Stimulated activated CD4-positive, alpha-beta T cell treated with anti-CD3 and anti-CD28 coated beads, TNF-alpha, amount 100 ng/mL, for 4 hours (primary cell): ENCODE measurements at regions not wholly inside any gene's neighbourhood (a gene's known extent, or its start where the extent isn't known, plus 50 kb on each side); places are given as distances from the start of the nearest gene placed in this dataset.

Experiments
- DNase-seq, 3 experiments: peaks; one replicate each; pipeline ENCODE4 v3.0.0-alpha.2; 2020; ENCODE audit warnings: low read depth in 3 of 3

DNA sequence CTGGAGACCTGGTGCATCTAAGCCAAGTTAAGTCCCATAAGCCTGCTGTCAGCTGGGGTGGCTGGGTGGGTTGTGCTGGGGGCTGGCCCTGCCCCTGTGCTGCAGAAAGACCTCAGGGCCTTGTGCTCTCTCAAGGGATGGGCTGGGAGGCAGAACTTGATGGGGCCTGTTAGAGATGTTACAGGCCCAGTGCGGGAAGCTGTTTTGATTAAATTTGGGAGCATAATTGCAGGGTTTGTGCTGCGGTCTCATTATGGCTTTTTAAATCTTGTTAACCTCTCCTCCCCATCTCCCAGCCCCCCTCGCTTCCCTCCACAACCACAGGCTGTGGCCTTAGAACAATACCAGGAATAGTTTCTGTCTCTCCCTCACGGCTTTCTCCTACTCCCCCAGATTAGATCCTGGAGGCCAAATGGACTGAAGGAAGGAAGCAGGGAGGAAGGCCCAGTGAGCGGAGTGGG is 87.6 kb upstream of the TLE3 start:
- no peak for DNase-seq

DNA sequence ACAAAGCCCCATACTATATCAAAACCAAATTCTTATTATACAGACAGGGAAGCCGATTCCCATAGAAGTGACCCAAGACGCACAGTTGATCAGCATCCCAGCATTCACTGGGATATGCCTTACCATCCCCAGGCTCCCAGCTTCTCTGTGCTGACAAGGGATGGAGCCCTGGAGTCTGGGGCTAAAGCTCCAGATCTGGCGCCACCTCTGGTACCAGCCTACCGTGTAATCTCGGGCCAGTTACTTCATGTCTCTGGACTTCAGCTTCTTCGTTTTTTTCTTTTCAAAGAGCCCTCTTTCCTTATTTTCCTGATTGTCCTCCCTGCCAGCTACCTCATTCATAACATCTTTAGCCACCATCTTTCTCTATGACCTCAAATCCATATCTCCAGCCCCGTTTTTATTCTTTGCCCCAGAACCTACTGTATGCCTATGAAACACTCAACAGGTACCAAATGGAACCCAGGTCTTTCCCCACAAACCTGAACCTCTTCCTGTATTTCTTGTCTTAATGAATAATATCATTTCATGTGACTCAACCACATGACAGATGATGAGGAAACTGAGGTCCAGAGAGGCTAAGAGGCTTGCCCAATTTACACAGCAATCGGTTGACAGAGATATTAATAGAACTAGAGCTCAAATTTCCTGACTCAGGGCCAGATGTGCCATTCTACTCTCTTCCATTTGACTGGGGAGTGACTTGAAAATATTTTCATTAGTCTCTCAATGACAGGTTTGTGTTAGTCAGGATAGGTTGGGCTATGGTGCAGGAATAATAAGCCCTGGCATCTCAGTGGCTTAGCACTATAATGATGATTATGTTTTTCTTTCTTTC is 85.4 kb upstream of the TLE3 start:
- DNase-seq, result no peak

DNA sequence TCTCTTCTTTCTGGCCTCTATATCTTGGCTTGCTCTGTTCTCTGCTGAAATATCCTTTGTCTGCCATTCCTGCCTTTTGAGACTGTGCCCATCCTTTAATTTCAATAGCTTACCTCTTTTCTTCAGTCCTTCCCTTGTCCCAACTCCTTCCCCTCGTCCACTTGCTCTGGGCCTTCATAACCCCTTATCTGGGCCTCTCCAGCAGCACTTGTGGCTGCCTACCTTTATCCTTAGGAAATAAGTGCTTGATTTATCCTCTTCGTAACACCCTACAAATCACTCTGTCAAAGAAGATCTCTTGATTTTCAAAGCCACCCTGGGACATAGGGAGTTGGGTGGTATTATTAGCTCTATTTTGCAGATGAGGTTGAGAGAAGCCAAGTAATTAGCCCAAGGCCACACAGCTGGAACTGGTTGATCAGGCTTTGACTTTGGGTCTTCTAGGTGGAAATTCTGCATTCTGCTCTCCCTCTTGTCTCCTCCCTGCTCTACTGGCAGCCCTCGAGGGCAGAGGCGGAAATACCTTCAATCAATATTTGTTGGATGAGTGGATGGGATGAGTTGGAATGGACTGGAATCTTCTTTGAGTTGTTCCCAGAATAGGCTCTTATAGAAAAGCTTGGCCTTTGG is 84.0 kb upstream of the TLE3 start:
- no peak for DNase-seq

GRCh38 chr15:70180186-70180875 is 82.6 kb upstream of the TLE3 start:
- no peak for DNase-seq

DNA sequence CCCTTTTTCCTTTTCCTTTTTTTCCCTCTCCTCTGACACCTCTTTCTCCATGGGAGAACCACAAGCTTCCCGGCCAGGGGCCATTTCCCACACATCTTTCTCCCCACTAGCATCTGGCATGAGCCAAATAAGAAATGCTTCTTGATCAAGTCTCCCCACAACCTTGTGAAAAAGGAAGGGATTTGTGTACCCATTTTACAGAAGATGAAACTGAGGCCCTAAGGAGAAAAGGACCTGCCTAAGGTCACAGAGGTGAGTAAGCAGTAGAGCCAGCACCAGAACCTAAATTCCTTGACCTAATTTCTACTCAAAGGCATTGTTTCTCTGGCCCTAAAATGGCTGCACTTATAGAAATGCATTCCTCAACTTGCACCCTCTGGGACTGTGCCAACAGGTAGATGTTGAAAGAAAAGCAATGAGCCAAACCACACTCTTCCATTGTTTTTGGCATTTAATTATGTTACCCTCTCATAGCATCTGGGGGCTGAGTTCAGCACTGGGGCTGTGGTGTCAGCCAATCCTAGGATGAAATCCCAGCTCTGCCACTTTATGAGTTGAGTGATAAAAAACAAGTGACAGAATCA is 81.7 kb upstream of the TLE3 start:
- DNase-seq, result no peak

DNA sequence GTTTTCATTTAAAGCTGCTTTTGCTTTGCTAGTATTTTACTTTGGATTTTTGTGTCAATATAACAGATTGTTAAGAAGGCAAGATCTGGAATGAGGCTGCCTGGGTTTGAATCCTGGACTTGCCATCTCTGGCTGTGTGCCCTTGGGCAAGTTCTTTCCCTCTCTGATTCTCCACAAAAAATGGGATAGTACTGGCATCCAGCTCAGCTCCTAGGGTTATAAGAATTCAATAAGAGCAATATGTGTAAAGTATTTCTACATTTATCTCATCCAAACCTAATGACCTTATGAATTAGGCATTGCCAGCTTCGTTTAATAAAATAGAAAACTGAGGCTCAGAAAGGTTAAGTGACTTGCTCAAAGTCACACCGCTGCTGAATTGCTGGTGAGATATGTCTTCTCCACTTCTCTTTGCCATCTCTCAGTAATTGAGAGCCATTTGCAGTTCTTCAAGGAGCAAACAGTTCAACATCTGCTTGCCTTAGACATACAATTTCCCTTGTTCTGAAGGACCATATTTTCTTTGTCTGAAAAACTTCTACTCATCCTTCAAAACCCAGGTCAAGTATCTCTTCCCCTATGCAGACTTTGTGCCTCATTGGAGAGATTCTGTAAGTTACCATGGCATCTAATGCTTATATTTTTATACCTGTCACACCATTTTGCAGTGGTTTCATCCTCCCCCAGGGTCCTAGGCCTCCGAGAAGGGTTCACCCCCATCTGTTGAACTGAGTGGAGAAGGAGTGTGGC is 80.8 kb upstream of the TLE3 start:
- DNase-seq, result no peak

GRCh38 chr15:70172566-70173225 is 75.0 kb upstream of the TLE3 start:
- DNase-seq, result no peak

- no peak for DNase-seq
Observed at GRCh38 chr15:70172124-70172523, 74.4 kb upstream of the TLE3 start.

DNA sequence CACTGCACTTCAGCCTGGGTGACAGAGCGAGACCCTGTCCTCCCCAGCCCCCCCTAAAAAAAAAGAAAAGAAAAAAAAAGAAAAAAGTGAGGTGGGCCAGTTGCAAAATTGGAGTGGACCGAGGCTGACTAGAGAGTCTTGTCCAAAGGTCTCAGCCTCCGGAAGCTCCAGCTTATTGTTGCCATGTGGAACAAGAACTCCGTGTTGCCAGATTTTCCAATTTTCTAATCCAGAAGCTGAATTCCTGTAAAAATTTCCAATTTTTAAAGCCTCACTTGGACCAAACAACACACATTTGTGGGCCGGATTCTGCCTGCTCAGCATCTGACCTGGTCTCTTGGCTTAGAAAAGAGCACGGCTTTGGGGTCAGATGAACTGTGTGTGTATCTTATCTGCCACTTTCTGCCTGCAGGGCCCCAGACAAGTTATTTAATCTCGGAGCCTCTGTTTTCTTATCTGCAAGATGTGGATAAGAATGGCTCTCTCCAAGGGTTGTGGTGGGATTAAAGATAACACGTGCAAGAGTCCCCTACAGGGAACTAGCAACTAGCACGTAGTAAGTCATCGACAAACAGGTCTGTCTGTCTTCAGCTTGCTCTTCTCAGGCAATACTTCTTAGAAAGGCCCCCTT is 73.7 kb upstream of the TLE3 start:
- DNase-seq, result no peak

DNA sequence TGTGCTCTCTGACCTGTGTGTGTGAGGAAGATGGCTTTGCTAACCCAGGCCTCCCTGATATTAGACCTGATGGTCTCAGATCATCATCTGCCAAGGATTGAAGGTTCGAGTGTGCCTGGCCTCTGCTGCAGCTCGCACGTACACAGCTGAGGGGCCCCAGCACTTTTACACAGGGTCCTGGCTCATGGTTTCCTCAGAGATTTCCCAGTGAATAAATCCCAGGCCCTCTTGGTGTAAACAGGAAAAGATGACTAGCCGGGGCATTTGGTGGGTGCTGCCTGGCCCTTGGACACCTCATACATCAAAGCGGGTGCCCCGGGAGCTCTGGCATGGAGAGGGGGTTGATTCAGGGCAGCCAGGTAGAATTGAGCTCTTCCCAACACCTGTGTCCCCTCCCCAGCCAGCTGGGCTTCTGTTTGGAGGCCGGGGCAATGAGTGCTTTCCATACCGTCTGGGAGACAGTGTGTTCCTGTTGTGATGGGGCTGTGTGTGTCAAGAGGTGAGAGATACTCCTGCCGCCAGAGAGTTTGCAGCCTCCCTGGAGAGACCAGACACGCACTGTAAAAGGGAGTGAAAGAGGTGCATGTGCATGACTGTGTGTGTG is 72.5 kb upstream of the TLE3 start:
- DNase-seq, result no peak

DNA sequence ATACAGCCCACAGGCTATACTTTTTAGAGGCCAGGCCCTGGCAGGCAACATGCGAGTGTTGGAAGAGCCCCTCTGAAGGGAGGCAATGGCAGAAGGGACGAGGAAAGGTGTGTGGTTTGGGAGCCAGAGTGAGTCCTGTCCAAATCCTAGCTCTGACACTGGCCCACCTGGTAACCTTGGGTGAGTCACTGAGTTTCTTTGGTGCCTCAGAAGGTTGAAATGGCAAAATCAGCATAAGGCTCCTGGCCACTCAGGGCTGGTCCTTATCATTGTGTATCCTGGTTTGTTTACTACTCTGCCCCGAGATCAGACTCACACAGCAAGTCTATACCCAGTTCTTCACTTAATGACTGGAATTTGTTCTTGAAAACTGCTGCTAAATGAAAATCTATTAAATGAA is 71.4 kb upstream of the TLE3 start:
- DNase-seq, result no peak

DNA sequence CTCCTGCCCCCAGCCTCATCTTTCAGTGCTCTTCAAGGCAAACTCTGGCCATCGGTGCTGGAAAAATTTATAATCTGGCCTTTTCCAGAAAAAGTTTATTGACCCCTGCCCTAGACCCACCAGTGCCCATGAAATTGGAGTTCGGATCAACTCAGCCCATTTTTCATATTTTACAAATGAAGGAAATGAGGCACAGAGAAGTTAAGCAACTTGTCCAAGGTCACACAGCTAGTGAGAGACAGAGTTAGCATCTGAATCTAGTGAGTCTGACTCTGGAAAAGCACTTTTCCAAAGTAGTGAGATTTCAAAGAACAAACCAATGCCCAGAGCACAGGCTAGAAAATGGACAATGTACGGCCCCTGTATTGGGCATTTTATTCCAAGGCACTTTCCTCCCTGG is 69.4 kb upstream of the TLE3 start:
- no peak for DNase-seq

GRCh38 chr15:70166506-70167087 is 68.9 kb upstream of the TLE3 start:
- DNase-seq, result no peak

DNA sequence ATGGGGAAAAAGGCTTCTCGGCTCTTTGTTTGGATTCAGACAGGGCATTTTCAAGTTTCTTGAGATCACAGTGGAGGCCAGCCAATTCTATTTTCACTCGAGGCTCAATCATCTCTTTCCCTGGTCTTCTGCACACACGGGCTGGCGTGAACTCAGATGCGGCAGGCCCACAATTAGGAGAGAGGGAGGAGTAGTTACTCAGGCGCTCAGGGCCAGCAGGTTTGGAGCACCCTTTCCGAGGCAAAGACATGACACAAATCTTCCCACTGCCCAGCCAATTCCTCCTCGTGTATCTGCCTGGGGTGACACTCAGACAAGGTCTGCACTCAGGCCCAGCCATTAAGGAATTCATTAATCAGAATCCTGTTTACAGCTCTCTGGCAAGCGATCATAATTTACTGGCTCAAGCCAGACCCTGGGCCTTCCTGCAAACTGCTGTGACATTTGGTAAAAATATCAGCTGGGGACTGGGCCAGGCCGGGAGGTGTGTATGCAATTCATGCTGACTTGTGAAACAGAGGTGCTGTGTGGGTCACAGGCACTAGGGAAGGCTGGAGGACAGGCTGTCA is 68.1 kb upstream of the TLE3 start:
- DNase-seq, result no peak

DNA sequence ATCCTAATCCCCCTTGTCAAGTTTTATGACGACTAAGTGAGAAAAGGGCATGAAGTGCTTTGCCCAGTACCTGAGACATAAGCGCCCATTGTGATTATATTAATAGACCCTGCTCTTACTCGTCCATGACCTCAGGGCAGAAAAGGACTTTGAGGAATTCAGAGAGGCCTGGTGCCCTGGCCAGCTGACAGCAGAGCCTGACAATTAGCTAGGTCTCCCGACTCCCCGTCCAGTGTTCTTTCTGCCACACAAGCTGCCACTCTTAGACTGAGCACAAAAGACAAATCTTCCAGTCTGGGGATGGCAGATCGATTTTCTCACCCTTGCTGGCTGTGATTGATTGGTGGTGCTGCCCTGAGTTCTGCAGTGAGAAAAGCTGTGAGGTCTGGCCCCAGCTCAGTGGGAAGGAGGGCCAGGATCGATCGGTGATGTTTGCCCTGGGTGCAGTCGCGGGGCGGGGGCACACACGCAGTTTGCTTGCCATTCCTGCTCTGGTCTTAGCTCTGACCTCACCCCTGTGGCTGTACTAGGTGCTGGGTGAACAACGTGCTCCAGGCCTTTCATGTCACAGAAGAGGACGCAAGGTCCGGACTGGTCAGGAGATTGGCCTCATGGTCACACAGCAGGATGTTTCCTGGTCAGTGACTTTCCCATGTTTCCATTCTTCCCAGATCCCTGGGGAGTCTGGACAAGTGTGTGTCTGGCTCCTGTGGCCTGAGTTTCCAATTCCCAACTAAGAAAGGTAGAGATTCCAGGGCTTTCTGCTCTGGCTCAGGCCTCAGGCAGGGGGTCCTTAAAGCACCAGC is 67.4 kb upstream of the TLE3 start:
- DNase-seq, result no peak

DNA sequence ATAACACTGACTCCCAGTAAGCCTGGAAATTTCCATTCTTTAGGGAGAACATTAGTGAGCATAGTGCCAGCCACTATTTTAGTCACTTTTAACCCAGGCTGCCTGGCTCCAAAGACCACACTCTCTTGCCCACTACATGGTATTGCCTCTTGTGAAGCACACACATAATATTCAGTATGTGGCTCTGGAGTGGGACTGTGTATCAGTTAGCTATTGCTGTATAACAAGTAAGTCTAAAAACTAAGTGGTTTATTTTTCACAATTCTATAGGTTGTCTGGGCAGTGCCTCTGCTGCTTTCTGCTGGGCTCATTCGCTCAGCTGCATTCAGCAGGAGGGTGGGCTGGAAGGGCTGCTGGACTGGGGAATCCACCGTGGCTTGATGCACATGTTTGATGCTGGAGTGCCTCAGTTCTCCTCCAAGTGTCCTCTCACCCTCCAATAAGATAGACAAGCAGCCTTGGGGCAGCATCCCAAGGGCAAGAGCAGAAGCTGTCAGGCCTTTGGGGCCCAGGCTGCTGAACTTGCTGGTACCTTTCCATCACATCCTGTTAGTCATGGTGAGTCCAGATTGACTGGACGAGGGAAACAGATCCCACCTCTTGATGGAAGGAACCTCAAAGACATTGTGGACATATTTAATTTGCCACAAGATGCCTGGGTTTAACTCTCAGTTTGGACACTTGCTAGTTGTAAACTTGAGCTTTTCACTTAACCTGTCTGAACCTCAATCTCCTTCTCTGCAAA is 66.6 kb upstream of the TLE3 start:
- DNase-seq, result no peak

GRCh38 chr15:70160803-70161565 is 63.3 kb upstream of the TLE3 start:
- DNase-seq, result no peak
